Hepatocyte (in vitro differentiated cells): ENCODE measurements at regions not wholly inside any gene's neighbourhood (a gene's known extent, or its start where the extent isn't known, plus 50 kb on each side); places are given as distances from the start of the nearest gene placed in this dataset.

Experiments
- EZH2 ChIP-seq: fragments of 200-600 bp; sonication (generic); IDR thresholded peaks from 2 replicates; pipeline ENCODE4 v1.6.1; 2016; ENCODE audit warnings: antibody characterized with exemption, mild to moderate bottlenecking, borderline replicate concordance
- TF ChIP-seq, protein P1 (sequence below): fragments of 200-600 bp; sonication (generic); IDR thresholded peaks from 2 replicates; pipeline ENCODE4 v1.5.1; 2016; ENCODE audit warnings: antibody characterized with exemption, mild to moderate bottlenecking; ENCODE audit not compliant: poor library complexity

DNA sequence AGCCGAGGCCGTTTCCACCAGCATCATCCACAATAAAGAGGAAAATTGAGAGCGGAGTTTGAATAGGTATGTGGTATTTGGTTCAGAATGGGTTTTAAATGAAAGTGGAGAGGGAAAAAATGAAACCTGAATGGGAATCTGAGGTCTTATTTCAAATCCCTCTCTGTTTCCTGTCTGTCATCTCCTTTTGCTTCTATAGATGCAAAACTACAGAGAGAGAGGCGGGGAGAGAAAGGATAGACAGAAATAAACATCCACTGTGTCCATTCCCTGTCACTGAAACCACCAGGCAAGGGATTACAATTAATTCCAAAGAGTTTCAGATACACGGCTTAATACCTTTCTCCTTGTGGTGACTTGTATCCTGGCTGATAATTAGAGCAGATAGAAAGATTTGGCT, 102.3 kb downstream of the DAD1 start:
- TF ChIP-seq, protein P1, sequence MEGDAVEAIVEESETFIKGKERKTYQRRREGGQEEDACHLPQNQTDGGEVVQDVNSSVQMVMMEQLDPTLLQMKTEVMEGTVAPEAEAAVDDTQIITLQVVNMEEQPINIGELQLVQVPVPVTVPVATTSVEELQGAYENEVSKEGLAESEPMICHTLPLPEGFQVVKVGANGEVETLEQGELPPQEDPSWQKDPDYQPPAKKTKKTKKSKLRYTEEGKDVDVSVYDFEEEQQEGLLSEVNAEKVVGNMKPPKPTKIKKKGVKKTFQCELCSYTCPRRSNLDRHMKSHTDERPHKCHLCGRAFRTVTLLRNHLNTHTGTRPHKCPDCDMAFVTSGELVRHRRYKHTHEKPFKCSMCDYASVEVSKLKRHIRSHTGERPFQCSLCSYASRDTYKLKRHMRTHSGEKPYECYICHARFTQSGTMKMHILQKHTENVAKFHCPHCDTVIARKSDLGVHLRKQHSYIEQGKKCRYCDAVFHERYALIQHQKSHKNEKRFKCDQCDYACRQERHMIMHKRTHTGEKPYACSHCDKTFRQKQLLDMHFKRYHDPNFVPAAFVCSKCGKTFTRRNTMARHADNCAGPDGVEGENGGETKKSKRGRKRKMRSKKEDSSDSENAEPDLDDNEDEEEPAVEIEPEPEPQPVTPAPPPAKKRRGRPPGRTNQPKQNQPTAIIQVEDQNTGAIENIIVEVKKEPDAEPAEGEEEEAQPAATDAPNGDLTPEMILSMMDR = no peak
- TF ChIP-seq EZH2 = no peak
